ENCODE measurements at regions not wholly inside any gene's neighbourhood (a gene's known extent, or its start where the extent isn't known, plus 50 kb on each side); places are given as distances from the start of the nearest gene placed in this dataset.

DNA sequence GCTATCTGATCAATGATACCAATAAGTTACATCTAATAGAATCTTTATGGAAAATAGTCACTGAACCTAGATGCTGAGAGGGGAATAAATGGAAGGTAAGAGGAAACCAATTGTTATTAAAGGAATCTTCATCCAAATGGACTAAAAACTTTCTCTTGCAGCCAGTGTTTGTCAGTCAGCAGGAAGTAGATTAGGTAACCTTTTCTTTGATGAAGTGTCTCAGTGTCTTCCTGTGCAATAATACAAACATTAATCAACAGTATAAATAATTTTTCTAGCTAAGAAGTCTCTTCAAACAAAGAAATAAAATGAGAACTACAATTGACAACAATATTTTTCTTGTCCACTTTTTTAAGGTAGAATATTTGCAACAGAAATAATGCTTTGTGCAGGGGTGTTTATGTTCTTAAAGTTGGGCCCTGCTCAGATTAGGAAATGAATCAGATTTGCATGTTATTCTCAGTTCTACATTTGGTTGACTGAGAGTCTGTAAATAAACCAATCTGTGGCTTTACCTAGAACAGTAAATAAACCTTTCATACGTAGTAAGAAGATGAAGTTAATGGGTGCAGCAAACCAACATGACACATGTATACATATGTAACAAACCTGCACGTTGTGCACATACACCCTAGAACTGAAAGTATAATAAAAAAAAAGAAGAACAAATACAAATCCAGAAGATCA lies 391.4 kb downstream of the MRPL39 start:
- Histone ChIP-seq H3K36me3 (ENCODE audit: insufficient read depth, low read length) (no peaks in the 10 kb centered on the region), H2AFZ (ENCODE audit: low read length) (no peak overlapping the region), H3K4me1 (ENCODE audit: insufficient read depth, low read length, poor library complexity, severe bottlenecking) (no peaks in the 10 kb centered on the region), H3K27me3 (ENCODE audit: insufficient read depth, low read length, poor library complexity, severe bottlenecking) (no peaks in the 10 kb centered on the region), H4K20me1 (ENCODE audit: insufficient read depth, low read length, poor library complexity, severe bottlenecking) (no peaks in the 10 kb centered on the region), H3F3A (ENCODE audit: low read depth) (no peaks in the 10 kb centered on the region), H3K4me2 (ENCODE audit: low read depth, low read length, poor library complexity, severe bottlenecking) (no peak overlapping the region), H3K9ac (ENCODE audit: low read depth, low read length, poor library complexity, severe bottlenecking) (no peak overlapping the region), H3K79me2 (ENCODE audit: insufficient read depth, low read length) (no peaks in the 10 kb centered on the region), H3K9me3 (ENCODE audit: insufficient read depth, low read depth, low read length) (peaks cover 3% of the 10 kb centered on the region; the same call in 1 of the 2 replicates), H3K4me3 (ENCODE audit: low read length, poor library complexity, severe bottlenecking) (no peak overlapping the region), H3K9me2 (replicated peaks; ENCODE audit: low read depth, low read length) (no peaks in the 10 kb centered on the region)
- TF ChIP-seq, protein P1, sequence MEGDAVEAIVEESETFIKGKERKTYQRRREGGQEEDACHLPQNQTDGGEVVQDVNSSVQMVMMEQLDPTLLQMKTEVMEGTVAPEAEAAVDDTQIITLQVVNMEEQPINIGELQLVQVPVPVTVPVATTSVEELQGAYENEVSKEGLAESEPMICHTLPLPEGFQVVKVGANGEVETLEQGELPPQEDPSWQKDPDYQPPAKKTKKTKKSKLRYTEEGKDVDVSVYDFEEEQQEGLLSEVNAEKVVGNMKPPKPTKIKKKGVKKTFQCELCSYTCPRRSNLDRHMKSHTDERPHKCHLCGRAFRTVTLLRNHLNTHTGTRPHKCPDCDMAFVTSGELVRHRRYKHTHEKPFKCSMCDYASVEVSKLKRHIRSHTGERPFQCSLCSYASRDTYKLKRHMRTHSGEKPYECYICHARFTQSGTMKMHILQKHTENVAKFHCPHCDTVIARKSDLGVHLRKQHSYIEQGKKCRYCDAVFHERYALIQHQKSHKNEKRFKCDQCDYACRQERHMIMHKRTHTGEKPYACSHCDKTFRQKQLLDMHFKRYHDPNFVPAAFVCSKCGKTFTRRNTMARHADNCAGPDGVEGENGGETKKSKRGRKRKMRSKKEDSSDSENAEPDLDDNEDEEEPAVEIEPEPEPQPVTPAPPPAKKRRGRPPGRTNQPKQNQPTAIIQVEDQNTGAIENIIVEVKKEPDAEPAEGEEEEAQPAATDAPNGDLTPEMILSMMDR (conservative IDR thresholded peaks at IDR 0.05; ENCODE audit: low read length) = no peak
- TF ChIP-seq EZH2phosphoT487 (IDR thresholded peaks at IDR 0.05; ENCODE audit: borderline replicate concordance) = no peak

DNA sequence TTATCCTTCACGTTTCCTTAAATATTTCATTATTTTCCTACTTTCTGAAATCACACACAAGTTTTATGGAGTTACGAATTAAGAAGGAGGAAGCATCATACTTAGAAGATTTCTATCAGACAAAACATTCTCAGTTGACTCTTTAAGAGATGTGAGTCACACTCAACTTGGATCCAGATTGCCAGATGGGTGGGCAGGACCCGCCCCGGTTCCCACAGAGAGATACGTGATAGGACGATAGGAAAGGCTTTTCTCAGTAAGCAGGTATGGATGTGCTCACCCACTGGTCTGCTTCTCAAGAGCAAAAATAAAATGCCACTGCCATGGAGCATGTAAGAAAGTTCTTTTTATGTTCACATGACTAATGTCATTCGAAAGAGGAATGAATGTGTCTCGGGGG lies 392.6 kb downstream of the MRPL39 start:
- no peaks in the 10 kb centered on the region for H3K27me3 ChIP-seq (ENCODE audit: insufficient read depth, low read length, poor library complexity, severe bottlenecking)
- H4K20me1 ChIP-seq (ENCODE audit: insufficient read depth, low read length, poor library complexity, severe bottlenecking) = no peaks in the 10 kb centered on the region
- no peak overlapping the region for H2AFZ ChIP-seq (ENCODE audit: low read length)
- H3K9me3 ChIP-seq (ENCODE audit: insufficient read depth, low read depth, low read length) = peaks cover 4% of the 10 kb centered on the region; the same call in 1 of the 2 replicates
- H3F3A ChIP-seq (ENCODE audit: low read depth) = no peaks in the 10 kb centered on the region
- H3K4me2 ChIP-seq (ENCODE audit: low read depth, low read length, poor library complexity, severe bottlenecking) = no peak overlapping the region
- H3K79me2 ChIP-seq (ENCODE audit: insufficient read depth, low read length) = no peaks in the 10 kb centered on the region
- no peak overlapping the region for H3K4me3 ChIP-seq (ENCODE audit: low read length, poor library complexity, severe bottlenecking)
- H3K4me1 ChIP-seq (ENCODE audit: insufficient read depth, low read length, poor library complexity, severe bottlenecking) = no peaks in the 10 kb centered on the region
- no peak overlapping the region for H3K9ac ChIP-seq (ENCODE audit: low read depth, low read length, poor library complexity, severe bottlenecking)
- no peaks in the 10 kb centered on the region for H3K9me2 ChIP-seq (replicated peaks; ENCODE audit: low read depth, low read length)
- no peaks in the 10 kb centered on the region for H3K36me3 ChIP-seq (ENCODE audit: insufficient read depth, low read length)
- no peak for TF ChIP-seq EZH2phosphoT487 (IDR thresholded peaks at IDR 0.05; ENCODE audit: borderline replicate concordance)
- TF ChIP-seq, protein P1 (conservative IDR thresholded peaks at IDR 0.05; ENCODE audit: low read length) = no peak

DNA sequence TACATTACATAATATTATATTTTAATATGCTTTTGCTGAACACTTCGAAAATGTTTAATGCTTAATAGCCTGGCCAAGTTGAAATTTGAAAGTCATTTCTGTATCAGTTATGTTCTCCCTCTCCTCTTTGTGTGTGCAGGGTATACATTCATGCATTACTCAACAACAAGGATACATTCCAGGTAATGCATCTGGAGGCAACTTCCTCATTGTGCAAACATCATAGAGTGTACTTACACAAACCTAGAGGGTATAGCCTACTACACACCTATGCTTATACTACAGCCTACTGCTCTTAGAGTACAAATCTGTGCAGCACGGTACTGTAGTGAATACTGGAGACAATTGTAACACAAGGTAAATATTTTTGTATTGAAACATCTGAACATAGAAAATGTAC lies 407.3 kb downstream of the MRPL39 start:
- Histone ChIP-seq H3K27me3 (ENCODE audit: insufficient read depth, low read length, poor library complexity, severe bottlenecking) (no peaks in the 10 kb centered on the region), H3K9me3 (ENCODE audit: insufficient read depth, low read depth, low read length) (no peaks in the 10 kb centered on the region; the same call in 1 of the 2 replicates), H3K36me3 (ENCODE audit: insufficient read depth, low read length) (no peaks in the 10 kb centered on the region), H3K9me2 (replicated peaks; ENCODE audit: low read depth, low read length) (0 out of 2 replicates have a peak, but pooled peaks cover 5% of the 10 kb centered on the region), H4K20me1 (ENCODE audit: insufficient read depth, low read length, poor library complexity, severe bottlenecking) (no peaks in the 10 kb centered on the region), H3K4me2 (ENCODE audit: low read depth, low read length, poor library complexity, severe bottlenecking) (no peak overlapping the region), H3K4me1 (ENCODE audit: insufficient read depth, low read length, poor library complexity, severe bottlenecking) (no peaks in the 10 kb centered on the region), H3F3A (ENCODE audit: low read depth) (no peaks in the 10 kb centered on the region), H3K4me3 (ENCODE audit: low read length, poor library complexity, severe bottlenecking) (no peak overlapping the region), H3K79me2 (ENCODE audit: insufficient read depth, low read length) (no peaks in the 10 kb centered on the region), H3K9ac (ENCODE audit: low read depth, low read length, poor library complexity, severe bottlenecking) (no peak overlapping the region), H2AFZ (ENCODE audit: low read length) (no peak overlapping the region)
- TF ChIP-seq, protein P1 (conservative IDR thresholded peaks at IDR 0.05; ENCODE audit: low read length) = no peak
- no peak for TF ChIP-seq EZH2phosphoT487 (IDR thresholded peaks at IDR 0.05; ENCODE audit: borderline replicate concordance)

Measured in Loucy (cell line).